Suprapubic skin (tissue), 3 donors: ENCODE measurements at regions not wholly inside any gene's neighbourhood (a gene's known extent, or its start where the extent isn't known, plus 50 kb on each side); places are given as distances from the start of the nearest gene placed in this dataset.

Source experiments
- CTCF ChIP-seq, 2 donors: fragments of 200-600 bp in 1 of 2; fragments of 450-650 bp in 1 of 2; sonication (generic) in 1 of 2; IDR thresholded peaks; one replicate each; pipeline ENCODE4 v1.5.1; 2016 to 2019; ENCODE audit warnings: antibody characterized with exemption in 2 of 2, mild to moderate bottlenecking in 1 of 2, moderate library complexity in 1 of 2
- EP300 ChIP-seq: sonication (generic); formaldehyde crosslinking; IDR thresholded peaks from one replicate; pipeline ENCODE4 v1.6.1; 2017; ENCODE audit warnings: antibody characterized with exemption
- POLR2A ChIP-seq, 2 donors: fragments of 450-650 bp; IDR thresholded peaks; one replicate each; pipeline ENCODE4 v1.6.1; 2017; ENCODE audit warnings: antibody characterized with exemption in 2 of 2, mild to moderate bottlenecking in 2 of 2, moderate library complexity in 2 of 2

- no peak for TF ChIP-seq CTCF (IDR thresholded peaks at IDR 0.05)
- no peak for TF ChIP-seq POLR2A (IDR thresholded peaks at IDR 0.05)
- no peak for TF ChIP-seq EP300
These were observed 241.2 kb downstream of the ANAPC1 start for GRCh38 chr2:111642586-111643327.
